OCI-LY7 (cell line): ENCODE measurements at regions not wholly inside any gene's neighbourhood (a gene's known extent, or its start where the extent isn't known, plus 50 kb on each side); places are given as distances from the start of the nearest gene placed in this dataset.

Source experiments
- EZH2phosphoT487 ChIP-seq: fragments of 200-600 bp; sonication (generic); IDR thresholded peaks from 2 replicates; pipeline ENCODE4 v1.6.1; 2018; ENCODE audit warnings: low read depth, borderline replicate concordance, mild to moderate bottlenecking, mixed run types, antibody characterized with exemption, low read length, moderate library complexity, mixed read lengths
- TF ChIP-seq, protein P1 (sequence below): fragments of 200-600 bp; sonication (generic); conservative IDR thresholded peaks from 2 replicates; pipeline ENCODE4 v1.5.1; 2014; ENCODE audit warnings: mild to moderate bottlenecking, antibody characterized with exemption, low read length, moderate library complexity, mixed read lengths

DNA sequence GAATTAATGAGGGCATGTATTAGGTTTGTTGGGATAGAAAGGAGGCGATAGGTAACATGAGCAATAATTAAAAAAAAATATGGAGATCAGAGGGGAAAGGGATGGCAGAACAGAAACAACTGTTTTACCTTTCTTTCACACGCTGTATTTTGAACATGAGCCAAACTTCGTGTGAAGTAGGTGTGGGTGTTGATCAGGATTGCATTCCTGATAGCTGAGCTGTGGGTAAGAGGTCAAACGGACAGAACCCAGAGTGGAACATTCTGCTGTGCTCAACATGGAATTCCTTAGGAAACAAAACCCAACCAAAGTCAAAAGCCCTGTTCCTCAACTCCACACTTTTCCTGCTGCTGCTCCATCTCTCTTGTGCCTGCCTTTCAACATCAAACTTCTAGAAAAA is 162.5 kb upstream of the CASK start:
- TF ChIP-seq, protein P1, sequence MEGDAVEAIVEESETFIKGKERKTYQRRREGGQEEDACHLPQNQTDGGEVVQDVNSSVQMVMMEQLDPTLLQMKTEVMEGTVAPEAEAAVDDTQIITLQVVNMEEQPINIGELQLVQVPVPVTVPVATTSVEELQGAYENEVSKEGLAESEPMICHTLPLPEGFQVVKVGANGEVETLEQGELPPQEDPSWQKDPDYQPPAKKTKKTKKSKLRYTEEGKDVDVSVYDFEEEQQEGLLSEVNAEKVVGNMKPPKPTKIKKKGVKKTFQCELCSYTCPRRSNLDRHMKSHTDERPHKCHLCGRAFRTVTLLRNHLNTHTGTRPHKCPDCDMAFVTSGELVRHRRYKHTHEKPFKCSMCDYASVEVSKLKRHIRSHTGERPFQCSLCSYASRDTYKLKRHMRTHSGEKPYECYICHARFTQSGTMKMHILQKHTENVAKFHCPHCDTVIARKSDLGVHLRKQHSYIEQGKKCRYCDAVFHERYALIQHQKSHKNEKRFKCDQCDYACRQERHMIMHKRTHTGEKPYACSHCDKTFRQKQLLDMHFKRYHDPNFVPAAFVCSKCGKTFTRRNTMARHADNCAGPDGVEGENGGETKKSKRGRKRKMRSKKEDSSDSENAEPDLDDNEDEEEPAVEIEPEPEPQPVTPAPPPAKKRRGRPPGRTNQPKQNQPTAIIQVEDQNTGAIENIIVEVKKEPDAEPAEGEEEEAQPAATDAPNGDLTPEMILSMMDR, result no peak
- no peak for TF ChIP-seq EZH2phosphoT487
